Left kidney (tissue), 1 donor: ENCODE measurements at regions not wholly inside any gene's neighbourhood (a gene's known extent, or its start where the extent isn't known, plus 50 kb on each side); places are given as distances from the start of the nearest gene placed in this dataset.

ENCODE experiments used
- DNase-seq: peaks from one replicate; pipeline ENCODE4 v3.0.0-alpha.2; 2013

DNA sequence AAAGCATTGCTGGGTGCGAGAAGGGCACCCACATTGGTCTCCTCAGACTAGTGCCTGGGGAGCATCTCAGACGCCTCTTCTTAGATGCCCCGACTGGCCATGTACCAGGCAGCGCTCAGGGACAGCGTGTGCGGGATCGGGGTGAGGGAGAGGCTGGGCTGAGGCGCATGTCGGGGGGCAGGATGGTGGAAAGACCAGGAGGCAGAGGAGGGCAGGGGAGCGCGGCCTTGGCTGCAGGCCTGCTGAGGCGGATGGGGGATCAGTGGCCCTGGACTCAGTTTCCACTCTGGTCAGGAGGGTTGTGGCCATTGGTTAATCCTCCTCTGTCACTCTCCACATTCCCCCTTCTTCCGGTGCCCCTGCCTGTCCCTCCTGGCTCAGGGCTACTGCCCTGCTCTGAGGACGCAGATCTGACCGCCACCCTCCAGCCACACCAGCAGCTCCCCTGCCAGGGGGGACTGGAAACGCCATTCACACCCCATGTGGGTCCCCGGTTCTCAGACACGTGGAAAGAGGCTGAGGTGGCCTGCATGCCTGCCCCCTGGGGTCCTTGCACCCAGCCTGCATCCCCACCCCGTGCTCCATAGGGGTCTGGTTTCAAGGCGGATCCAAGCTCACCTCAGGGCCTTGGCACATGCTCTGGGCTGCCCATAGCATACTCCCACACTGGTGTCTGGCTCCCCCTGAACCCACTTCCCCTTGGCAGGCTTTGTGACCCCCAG, 105.9 kb downstream of the CPZ start:
- no peak for DNase-seq

DNA sequence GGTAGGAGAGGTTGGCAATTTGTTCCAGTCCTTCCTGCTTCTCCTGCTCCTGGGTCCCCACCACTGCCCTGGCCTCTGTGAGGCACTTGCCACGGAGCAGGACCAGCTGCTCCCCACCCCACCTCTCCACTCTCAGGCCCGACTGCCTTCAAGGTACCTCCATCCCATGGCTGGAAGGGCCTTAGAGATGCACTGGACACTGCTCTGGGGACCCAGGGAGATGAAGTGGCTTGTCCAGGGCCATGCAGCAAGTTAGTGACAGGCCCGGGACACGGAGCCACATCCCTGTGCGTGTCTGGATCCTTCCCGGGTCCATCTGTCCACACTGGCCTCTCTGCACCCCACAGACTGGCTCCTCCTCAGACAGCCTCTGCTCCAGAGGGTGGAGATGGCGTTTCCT, 105.3 kb downstream of the CPZ start:
- DNase-seq: no peak

DNA sequence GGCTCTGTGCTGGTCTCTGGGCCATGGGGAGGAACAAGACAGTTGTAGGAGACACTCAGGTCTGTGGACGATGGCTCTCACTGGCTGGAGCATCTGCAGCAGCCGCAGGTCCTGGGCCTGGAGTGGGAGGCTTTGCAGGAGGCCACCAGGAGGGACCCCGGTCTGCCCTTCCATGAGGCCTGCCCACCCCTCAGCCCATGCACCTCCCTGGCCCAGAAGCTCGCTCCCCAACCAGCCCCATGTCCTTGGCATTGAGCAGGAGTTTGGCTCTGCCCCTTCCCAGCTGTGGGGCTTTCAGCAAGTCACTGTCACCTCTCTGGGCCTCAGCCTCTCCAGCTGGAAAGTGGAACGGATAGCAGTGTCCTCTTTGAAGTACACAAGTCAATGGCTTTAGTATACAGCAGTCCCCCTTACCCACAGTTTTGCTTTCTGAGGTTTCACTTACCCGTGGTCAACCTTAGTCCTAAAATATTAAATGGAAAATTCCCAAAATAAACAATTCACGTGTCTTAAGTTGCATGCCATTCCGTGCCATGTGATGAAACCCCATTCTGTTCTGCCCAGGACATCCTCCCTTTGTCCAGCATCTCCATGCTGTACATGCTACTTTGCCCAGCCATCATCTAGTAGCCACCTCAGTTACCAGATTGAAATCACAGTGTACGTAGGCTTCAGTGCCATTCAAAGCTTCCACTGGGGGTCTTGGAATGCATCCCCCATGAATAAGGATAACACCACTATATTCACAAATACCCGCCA, 104.0 kb downstream of the CPZ start:
- no peak for DNase-seq

DNA sequence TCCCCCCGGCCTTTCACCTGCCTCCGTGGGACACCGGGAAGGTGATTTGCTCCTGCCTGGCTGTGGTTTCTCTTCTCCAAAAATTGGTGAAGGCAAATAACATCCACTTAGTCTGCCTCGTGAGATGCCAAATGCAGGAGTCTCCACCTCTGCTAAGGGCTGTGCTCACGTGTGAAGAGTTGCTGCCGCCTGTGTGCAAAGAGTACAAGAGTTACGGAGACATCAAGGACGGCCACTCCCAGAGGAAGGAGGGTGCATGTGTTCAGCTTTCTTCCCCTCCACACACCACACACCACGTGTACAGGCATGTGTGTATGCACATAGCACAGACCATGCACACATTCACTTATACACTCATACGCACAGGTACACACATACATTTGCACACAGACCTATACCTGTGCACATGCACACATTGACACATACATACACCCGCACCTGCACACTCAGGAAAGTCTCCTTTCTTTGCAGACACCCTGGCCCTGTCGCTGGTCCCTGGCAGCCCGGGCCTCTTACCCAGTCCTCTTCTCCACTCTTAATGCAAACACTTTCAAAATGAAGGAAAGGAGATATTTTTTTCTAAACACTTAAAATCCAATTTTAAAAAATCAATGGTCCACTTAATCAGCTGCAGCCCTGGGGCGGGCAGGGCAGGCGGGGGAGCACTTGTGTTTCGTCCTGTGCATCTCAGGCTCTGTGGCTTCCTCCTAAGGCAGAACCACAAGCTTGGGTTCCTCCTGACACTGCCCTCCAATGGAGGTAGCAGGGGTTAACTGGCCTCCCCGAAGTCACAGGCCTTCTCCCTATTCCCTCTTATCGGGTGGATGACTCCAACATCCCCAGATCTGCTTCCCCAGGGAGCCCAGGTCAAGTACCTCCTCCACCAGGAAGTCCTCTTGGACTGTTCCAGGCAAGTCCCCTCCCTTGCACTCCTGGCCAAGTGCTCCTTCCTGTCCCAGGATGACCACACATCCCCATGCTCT, 103.0 kb downstream of the CPZ start:
- no peak for DNase-seq

DNA sequence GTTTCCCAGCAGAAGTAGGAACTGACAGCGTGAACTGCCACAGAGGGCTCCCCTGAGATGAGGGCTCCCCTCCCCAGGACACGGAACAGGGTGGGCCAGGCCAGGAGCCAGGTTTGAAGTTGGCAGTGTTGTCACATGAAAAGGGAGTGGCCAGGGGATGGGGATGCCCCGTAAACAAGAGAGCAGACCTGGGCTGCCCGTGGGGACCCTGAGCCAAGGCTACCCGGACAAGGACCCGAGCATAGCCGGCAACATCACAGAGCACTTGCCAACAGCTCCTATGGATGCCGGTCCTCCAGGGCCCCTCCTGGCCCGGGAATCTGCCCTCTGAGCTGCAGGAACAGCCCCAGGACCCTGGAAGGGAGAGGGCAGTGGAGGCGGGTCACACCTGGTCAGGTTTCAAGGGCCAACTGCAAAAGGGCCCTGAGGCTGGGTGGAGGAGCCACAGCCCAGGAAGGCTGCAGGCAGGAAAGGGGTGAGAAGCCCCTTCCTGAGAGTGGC, 102.1 kb downstream of the CPZ start:
- DNase-seq: no peak

DNA sequence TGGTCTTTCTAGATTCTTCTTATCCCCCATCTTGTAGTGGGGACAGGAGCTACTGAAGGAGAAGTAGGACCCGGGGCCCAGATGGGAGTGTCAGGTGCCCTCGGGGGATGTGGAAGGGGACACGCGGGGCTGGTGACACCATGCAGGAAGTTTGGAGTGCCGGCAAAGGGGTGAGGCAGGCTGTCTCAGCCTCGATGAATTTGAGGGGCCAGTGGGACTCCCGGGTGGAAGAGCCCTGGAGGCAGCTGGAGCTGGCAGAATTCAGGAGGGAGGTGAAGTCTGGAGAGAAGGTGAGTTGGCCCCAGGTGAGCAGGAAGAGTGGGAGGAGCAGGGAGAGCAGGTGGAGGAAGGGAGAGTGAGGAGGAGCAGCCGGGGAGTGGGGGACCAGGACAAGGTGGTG, 101.7 kb downstream of the CPZ start:
- no peak for DNase-seq

DNA sequence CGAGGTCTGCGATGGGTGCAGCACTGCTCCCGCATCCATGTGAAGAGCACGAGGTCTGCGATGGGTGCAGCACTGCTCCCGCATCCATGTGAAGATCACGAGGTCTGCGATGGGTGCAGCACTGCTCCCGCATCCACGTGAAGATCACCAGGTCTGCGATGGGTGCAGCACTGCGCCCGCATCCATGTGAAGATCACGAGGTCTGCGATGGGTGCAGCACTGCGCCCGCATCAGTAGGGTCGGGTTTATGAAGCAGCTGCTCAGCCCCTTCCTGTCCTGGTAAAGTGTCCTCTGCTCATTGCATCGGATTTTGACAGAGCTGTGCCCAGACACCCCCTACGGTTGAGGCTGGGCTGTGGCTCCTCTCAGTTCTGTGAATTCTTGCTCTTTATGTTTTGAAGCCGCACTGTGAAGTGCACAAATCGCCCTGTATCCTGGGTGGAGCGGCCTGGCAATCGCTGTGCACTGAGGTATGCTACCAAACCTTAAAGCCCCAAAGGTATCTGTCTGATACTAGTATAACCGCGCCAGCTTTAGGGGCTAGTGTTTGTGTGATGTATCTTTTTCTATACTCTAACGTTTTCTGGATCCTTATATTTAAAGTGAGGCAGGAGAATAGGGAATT, 98.7 kb downstream of the CPZ start:
- no peak for DNase-seq

DNA sequence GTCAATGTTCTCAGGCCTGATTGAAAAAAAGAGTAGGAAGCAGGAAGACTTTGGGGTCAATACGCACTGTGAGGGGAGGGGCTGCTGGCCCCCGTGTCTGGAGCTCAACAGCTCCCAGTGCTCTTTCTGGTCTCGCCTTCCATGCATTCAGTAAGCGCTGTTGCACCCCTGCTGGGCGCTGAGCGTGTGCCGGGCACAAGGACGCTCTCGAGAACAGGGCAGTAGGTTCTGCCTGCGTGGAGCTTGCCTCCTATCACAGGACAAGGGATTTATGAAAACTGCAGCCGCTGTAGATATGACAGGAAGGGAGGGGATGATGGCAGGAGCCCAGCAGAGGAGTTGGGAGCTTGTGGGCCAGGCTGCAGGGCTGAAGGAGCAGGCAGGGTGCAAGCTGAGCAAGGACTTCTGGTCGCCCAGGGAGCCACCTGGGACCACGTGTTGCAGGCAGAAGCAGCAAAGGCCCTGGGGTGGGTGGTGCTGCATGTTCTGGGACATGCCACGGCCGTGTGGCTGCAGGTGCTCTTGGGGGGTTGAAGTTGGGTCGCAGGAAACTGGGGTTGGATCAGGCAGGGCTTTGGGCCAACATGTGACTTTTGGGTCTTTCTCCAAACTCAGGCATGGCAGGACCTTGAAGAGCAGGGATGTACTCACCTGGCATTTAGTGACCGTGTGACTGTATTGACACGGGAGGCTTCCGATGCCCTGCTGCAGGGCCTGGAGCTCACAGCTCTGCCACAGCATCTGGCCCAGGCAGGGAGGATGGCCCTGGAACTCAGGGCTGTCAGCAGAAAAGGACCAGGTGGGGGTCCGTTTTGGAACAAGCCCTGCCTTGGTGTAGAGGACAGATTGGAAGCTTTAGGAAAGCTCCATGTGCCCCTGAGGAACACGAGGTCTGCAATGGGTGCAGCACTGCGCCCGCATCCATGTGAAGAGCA, 97.9 kb downstream of the CPZ start:
- DNase-seq: no peak

DNA sequence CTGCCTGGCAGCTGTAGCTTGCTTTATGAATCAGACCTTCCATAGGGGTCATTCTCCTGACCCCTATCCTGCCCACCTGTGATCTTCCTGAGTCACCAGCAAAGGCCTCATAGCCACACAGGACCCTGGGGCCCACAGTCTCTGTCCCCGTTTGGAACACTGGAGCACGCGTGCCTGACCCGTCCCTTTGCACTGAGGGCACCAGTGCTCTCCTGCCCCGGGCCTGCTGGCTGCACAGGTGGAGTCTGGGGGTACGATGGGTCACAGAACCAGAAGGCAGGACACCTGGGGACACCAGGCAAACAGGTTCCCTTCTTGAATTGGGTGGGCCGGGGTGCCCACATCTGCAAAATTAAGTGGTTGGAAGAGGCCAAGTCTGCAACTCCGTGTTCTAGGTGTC, 97.2 kb downstream of the CPZ start:
- no peak for DNase-seq

DNA sequence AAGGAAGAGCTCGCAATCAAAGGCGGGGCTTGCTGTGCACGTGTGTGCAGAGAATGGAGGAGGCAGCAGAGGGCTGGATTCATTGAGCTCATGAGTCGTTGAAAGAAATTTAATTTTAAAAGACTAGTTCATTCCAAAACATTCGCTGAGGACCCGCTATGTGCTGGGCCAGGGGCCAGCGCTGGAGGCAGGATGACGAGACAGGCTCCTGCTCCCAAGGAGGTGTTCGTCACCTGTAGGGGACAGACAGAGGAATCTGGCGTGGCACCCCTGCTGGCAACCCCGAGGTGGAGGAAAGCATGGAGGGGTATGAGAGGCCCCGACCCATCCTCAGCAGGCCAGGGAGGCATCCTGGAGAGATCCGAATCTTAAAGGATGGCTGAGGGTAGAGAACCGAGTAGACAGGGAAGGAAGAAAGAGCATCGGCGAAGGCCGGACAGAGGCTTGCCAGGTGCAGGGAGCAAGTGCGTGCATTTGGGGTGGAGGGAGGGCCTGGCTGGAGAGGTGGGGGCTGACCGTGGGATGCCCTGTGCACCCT, 96.4 kb downstream of the CPZ start:
- no peak for DNase-seq

DNA sequence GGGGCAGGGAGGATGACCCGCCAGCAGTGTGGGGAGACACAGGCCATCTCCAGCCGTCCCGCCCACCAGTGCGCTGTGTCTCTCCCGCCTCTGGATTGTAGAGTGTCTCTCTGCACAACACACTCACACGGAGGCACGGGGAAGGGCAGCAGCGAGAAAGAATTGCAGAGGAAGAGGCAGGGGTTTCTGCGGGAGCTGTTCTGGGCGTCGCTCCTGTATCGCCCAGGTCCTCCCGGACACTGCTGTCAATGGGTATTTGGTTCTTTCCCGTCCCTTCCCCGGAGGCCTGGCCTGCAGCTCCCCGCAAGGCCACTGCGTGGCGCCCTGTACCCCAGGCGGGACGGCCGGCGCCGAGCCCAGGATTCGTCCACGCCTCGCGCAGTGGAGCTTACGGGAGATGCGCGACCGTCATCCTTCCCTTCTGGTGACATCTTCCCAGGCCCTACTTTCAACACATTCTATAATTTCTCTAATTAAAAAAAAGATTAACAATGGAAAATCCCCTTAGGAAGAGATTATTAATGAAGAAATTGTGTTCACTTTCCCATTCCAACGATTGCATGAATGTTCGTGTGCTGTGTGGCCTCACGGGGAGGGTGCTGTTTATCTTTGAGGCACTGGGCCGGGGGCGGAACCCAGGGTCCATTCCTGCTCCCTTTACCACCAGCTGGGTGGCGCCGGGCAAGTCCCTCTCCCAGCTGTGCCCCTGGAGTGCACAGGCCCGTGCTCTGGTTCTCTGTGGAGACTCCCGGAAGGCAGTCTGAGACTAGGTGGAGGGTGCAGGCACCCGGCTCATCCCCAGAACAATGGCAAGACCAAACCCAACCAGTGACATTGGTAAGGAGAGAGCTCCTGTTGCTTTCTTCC, 95.7 kb downstream of the CPZ start:
- peak; percentile 34 for DNase-seq

DNA sequence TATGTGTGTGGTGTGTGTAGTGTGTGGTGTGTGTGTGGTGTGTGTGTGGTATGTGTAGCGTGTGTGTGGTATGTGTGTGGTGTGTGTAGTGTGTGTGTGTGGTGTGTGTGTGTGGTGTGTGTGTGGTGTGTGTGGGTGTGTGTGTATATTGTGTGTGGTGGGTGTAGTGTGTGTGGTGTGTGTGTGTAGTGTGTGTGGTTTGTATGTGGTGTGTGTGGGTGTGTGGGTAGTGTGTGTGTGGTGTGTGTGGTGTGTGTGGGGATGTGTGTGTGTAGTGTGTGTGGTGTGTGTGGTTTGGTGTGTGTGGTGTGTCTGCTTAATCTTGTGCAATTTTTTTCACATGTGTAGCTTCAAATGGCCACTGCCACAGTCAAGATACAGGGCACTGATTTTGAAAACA, 94.5 kb downstream of the CPZ start:
- no peak for DNase-seq

DNA sequence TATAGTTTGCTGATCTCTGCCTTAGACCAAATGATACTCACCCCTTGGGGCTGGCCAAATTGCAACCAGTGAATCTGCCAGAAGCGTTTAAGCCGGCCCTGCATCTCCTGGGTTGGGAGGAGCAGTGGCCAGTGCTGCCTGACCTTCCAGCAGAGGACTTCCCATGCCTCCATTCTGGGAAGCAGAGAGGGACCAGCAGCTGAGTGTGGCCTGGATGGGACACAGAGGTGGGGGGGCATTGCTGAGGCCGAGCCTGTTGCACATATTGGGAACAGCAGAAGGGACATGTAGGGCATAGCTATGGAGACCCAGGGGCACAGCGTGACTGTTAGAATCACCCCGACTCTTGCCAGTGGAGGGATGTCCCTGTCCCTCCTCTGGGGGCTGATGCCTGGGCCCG, 93.3 kb downstream of the CPZ start:
- DNase-seq: no peak

DNA sequence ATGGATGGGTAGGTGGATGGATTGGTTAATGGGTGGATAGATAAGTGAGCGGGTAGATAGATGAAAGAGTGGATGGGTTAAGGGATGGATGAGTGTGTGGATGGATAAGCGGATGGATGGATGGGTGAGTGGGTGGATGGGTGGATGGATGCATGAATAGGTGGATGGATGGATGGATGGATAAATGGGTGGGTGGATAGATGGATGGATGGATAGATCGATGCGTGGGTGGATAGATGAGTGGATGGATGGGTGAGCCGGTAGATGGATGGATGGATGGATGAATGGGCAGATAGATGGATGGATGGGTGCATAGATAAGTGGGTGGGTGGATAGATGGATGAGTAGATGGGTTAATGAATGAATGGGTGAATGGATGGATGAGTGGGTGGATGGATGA, 90.9 kb downstream of the CPZ start:
- no peak for DNase-seq

DNA sequence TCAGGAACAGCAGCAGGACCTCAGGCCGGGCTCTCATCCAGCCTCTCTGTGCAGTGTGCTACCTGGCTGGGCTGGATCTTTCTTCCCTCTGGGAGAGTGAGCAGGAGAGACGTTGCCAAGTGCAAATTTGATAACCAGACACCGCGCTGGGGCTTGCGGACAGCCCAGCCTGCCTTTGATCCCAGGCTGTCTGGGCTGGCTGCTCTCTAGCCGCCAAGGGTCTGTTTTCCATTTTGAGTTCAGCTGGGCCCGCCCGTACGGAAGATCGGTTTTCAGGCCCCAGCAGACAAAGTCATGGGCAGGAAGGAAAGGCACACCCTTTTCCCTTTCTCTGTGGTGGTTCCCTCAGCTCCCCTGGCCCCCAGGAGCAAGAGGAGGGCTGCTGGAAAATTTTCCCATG, 90.2 kb downstream of the CPZ start:
- no peak for DNase-seq

DNA sequence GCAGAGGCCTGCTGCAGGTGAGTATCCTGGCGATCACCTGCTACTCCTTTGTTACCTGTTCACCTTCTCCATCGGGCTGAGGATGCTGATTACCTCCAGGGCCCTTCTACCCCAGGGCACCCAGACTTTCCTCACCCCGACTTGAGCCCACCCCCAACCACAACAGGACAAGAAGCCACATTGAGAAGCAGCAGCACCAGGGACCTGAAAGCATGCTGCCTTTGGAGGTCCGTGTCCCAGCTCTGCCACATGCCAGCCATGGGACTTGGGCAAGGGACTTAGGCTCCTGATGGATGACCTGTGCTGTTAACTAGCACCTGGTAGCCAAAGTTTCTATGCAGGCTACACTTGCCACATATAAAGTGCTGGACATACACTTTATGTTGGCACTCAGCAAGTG, 89.7 kb downstream of the CPZ start:
- DNase-seq: no peak

DNA sequence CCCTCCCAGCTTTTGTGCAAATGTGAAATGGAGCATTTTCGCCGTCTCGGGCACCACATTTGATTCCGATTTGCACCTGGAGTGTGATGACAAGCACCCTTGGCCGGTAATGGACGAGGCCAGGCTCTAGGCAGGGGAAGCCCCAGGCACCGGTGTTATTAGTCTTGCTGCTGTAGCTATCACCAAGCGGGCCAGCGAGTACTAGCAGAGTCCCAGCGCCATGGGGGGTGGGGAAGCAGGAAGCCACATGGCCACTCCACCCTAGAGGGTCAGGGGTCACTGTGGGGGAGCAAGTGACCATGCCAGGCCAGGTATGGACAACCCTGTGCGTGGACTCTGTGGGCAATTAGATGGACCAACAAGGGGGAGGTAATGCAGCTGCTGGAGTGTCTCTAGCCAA, 88.8 kb downstream of the CPZ start:
- no peak for DNase-seq

DNA sequence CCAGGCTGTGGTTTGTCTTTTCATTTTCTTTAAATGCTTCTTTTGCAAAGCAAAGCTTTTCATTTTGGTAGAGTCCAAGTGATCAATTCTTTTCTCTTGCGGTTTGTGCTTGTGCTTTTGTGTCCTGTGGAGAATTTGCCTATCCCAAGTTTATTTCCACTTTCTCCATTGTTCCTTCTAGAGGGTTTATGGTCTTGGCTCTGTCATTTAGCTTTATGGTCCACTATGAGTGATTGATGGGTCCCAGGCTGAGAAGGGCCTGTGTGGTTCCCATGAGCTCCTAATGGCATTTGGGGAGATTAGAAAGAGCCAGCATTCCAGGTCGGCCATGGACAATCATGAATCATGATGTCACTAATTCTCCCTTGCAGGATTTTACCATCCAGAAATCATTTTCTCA, 86.5 kb downstream of the CPZ start:
- DNase-seq: no peak

DNA sequence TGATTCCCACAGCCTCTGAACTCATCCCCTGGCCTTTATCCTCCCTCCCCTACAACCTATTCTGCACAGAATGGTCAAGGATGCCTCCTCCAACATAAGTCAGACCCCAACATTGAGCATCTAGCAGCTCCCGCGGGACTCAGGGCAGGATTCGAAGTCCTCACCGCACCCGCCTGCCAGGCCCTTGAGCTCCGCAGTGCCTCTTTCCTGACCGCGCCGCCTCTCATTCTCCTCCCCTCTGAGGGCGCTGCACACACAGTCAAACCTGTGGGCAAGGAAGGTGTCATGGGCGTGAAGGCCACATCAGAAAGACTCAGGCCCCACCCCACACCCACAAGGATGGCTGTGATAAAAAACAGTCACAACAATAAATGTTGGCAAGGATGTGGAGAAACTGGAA, 84.1 kb downstream of the CPZ start:
- no peak for DNase-seq

DNA sequence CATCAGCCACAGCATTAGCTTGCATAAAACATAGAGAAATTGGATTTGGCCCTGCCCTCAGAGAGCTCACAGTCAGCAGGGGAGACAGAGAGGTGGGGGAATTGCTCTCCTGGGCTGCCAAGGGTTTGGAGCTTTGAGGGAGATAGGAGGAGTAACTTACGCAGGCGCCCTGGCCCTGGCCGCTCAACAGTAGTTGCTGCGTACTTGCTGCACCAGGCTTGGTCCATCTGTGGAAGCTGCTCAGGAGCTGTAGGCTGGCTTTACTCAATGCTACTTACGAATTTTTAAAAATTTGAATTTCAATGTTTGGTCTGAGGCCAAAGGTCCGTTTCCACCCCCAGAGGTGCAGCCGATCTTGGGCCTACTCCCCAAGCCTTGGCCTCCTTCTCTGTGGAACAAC, 83.3 kb downstream of the CPZ start:
- no peak for DNase-seq
